Lung (tissue), 11 donors: ENCODE measurements at regions not wholly inside any gene's neighbourhood (a gene's known extent, or its start where the extent isn't known, plus 50 kb on each side); places are given as distances from the start of the nearest gene placed in this dataset.

ENCODE experiments used
- ATAC-seq: fragments of 200-7000 bp; cut with Tn5 transposase; one replicate; pipeline ENCODE4 v1.9.1; 2020; ENCODE audit warnings: moderate number of reproducible peaks; ENCODE audit not compliant: insufficient read depth, low FRiP score
- DNase-seq, 3 donors: peaks; one replicate each; pipeline ENCODE4 v3.0.0-alpha.2; 2013 to 2017
- H3K27ac ChIP-seq, 2 donors: one replicate each; pipeline ENCODE4 v1.5.1; 2013; ENCODE audit warnings: mild to moderate bottlenecking in 2 of 2, moderate library complexity in 2 of 2, control low read depth in 1 of 2, inconsistent platforms in 1 of 2, low read depth in 1 of 2, low read length in 1 of 2
- H3K27me3 ChIP-seq, 3 donors: one replicate each; pipeline ENCODE4 v1.5.1; 2013; ENCODE audit warnings: low read length in 2 of 3; ENCODE audit not compliant: control insufficient read depth in 3 of 3, insufficient read depth in 3 of 3
- H3K36me3 ChIP-seq, 4 donors: one replicate each; pipeline ENCODE4 v1.5.1; 2013; ENCODE audit warnings: low read length in 4 of 4, mild to moderate bottlenecking in 1 of 4, moderate library complexity in 1 of 4; ENCODE audit not compliant: control insufficient read depth in 4 of 4, insufficient read depth in 4 of 4
- H3K4me1 ChIP-seq, 5 donors: one replicate each; pipeline ENCODE4 v1.5.1; 2013; ENCODE audit warnings: low read length in 5 of 5, mild to moderate bottlenecking in 2 of 5, moderate library complexity in 1 of 5; ENCODE audit not compliant: control insufficient read depth in 5 of 5, insufficient read depth in 5 of 5
- H3K4me3 ChIP-seq: one replicate; pipeline ENCODE4 v1.5.1; 2013; ENCODE audit warnings: mild to moderate bottlenecking, control low read depth, moderate library complexity
- H3K9ac ChIP-seq, 2 donors: one replicate each; pipeline ENCODE4 v1.5.1; 2013; ENCODE audit warnings: low read length in 2 of 2, control low read depth in 1 of 2; ENCODE audit not compliant: insufficient read depth in 1 of 2
- H3K9me3 ChIP-seq, 4 donors: one replicate each; pipeline ENCODE4 v1.5.1; 2013; ENCODE audit warnings: low read length in 3 of 4, mild to moderate bottlenecking in 1 of 4, moderate library complexity in 1 of 4; ENCODE audit not compliant: control insufficient read depth in 4 of 4, insufficient read depth in 3 of 4
- WGBS, 2 donors: extraction: QIAGEN DNeasy Blood & Tissue Kit; methylation state at CpG; one replicate each; pipeline ENCODE4 v1.1.7; 2013; 5-methylcytosine and 5-hydroxymethylcytosine counted together
- TF ChIP-seq, protein P1 (sequence below): IDR thresholded peaks from 2 replicates; pipeline ENCODE4 v1.5.1; 2012; ENCODE audit warnings: mild to moderate bottlenecking; ENCODE audit errors: control extremely low read depth, extremely low read depth
- donor health status: control.
- donor health status: control.
- donor health status: Bipolar disorder and iron deficiency.
- donor health status: healthy.
- donor health status: DM: yes; HTN: yes; CAD: no.

GRCh38 chr13:65307056-65307455 is 1923.1 kb downstream of the PCDH9 start:
- ATAC-seq (no peak), DNase-seq (no peak)
- WGBS, 2 donors = 85 to 97% methylated on average over 1 of the region's 1 CpG
- Histone ChIP-seq H3K4me1 (no peaks in the 10 kb centered on the region), H3K9ac (no peak overlapping the region), H3K27me3 (no peaks in the 10 kb centered on the region), H3K4me3 (no peak overlapping the region), H3K36me3 (no peaks in the 10 kb centered on the region), H3K27ac (no peak overlapping the region), H3K9me3 (peaks cover 0 to 12% (median 0%) of the 10 kb centered on the region in 4 donors)
- TF ChIP-seq, protein P1, sequence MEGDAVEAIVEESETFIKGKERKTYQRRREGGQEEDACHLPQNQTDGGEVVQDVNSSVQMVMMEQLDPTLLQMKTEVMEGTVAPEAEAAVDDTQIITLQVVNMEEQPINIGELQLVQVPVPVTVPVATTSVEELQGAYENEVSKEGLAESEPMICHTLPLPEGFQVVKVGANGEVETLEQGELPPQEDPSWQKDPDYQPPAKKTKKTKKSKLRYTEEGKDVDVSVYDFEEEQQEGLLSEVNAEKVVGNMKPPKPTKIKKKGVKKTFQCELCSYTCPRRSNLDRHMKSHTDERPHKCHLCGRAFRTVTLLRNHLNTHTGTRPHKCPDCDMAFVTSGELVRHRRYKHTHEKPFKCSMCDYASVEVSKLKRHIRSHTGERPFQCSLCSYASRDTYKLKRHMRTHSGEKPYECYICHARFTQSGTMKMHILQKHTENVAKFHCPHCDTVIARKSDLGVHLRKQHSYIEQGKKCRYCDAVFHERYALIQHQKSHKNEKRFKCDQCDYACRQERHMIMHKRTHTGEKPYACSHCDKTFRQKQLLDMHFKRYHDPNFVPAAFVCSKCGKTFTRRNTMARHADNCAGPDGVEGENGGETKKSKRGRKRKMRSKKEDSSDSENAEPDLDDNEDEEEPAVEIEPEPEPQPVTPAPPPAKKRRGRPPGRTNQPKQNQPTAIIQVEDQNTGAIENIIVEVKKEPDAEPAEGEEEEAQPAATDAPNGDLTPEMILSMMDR = no peak

DNA sequence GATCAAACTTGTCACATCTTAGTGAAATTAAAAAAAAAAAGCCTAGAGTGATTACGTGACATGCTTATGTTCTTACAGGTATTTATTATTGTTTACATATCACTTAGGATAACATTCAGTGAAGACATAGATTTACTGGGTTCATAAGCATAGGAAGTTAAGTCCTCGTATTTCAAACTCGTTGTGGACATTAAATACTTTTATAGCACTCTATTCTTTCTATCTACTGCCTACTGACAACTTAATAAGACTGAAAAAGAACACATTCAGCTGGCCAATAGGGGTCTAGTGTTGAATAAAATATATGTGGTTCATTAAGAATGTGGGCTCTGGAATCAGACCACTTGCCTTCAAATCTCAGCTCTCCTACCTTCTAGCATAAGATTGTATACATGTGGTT is 1927.4 kb downstream of the PCDH9 start:
- Histone ChIP-seq H3K9me3 (no peaks in the 10 kb centered on the region), H3K27me3 (no peaks in the 10 kb centered on the region), H3K4me3 (no peak overlapping the region), H3K4me1 (peaks cover 0 to 4% (median 0%) of the 10 kb centered on the region in 5 donors), H3K36me3 (no peaks in the 10 kb centered on the region), H3K9ac (no peak overlapping the region), H3K27ac (no peak overlapping the region)
- WGBS, 2 donors = 60 to 67% methylated on average over 3 of the region's 3 CpGs
- peak in 1 of 3 donors; percentile 4 for DNase-seq
- TF ChIP-seq, protein P1 = no peak
- ATAC-seq = no peak

DNA sequence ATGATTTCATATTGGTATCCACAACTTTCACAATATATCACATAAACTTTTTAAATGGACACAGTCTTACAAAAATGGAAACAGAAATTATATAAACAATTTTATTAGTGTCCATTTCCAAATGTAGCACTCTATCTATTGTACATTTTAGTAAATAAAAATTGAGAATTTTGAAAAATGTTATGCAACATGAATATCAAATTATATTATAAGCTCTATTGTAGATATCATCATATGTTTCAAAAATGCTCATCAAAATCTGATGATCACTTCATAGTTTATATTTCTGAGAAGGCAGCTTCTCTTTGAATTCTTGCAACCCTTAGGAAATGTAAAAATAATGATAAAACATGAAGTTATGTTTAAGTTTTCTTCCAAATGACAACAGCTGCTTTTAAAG is 1928.6 kb downstream of the PCDH9 start:
- H3K36me3 ChIP-seq = no peaks in the 10 kb centered on the region
- TF ChIP-seq, protein P1 = no peak
- no peak overlapping the region for H3K9ac ChIP-seq
- no peaks in the 10 kb centered on the region for H3K27me3 ChIP-seq
- H3K4me3 ChIP-seq = no peak overlapping the region
- no peak overlapping the region for H3K27ac ChIP-seq
- ATAC-seq = no peak
- peak in 2 of 3 donors; percentile 70 to 79 for DNase-seq
- H3K4me1 ChIP-seq = peaks cover 0 to 4% (median 0%) of the 10 kb centered on the region in 5 donors
- no peaks in the 10 kb centered on the region for H3K9me3 ChIP-seq

- no peak for ATAC-seq
- Histone ChIP-seq H3K9ac (no peak overlapping the region), H3K27ac (no peak overlapping the region), H3K36me3 (no peaks in the 10 kb centered on the region), H3K27me3 (no peaks in the 10 kb centered on the region), H3K4me1 (peaks cover 0 to 4% (median 0%) of the 10 kb centered on the region in 5 donors), H3K4me3 (no peak overlapping the region), H3K9me3 (no peaks in the 10 kb centered on the region)
- TF ChIP-seq, protein P1 = no peak
- no peak for DNase-seq
Measured at GRCh38 chr13:65300220-65300619, 1929.9 kb downstream of the PCDH9 start.
